ELR (cell line): ENCODE measurements at regions not wholly inside any gene's neighbourhood (a gene's known extent, or its start where the extent isn't known, plus 50 kb on each side); places are given as distances from the start of the nearest gene placed in this dataset.
"Not testable (repeated sequence)": the region's sequence is repeated elsewhere in the genome, so short reads cannot be mapped to it uniquely, and the experiment has no call there.

Source experiments
- DNase-seq: peaks from one replicate; pipeline ENCODE4 v3.0.0-alpha.2; 2015; ENCODE audit warnings: low read depth

DNA sequence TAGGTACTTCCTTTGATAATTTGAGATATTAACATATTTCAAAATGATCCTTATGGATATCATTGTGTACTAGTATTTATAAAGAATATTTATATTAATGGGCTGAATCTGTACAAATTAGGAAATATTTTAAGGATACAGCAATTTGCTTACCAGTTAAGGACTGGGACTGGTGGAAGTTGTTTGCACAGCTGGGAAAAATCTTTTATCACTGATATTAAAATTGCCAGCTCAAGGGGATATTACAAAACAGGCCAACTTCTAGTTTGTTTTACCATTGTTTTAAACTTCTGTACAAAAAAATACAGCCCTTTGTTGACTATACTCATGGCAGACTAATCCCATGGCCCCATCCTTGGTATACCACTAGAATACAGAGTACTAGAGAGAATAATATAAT is 133.2 kb upstream of the DDHD1 start:
- no peak for DNase-seq

DNA sequence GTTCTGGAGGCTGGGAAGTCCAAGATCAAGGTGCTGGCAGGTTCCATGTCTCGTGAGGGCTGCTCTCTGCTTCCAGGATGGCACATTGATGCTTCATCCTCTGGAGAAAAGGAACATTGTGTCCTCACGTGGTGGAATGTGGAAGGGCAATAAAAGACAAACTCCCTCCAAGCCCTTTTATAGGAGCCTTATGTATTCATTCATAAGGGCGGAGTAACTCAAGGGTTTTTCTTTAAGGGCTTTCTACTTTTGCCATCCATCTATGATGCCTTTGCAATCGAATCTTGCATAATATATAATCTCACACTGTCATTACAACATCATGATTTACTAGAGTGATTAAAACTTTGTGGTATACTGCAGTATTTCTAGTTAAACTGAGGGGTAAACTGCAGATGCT is 132.7 kb upstream of the DDHD1 start:
- peak; percentile 16 for DNase-seq

DNA sequence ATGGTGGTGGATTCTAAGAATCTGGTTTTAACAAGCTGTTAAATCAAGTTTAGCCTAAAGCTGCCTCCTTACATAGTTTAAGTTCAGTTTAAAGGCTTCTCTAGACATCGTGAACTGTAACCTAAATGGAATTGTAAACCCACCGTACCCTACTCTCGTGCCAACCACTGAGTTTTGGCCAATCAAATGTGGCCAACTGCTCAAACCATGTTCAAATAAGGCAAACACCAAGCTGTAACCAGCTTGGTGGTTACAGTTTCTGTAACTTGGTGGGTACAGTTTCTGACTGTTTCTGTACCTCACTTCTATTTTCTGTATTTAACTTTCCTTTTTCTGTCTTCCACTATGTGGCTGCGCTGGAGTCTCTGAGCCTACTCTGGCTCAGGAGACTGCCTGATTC is 131.9 kb upstream of the DDHD1 start:
- no peak for DNase-seq

DNA sequence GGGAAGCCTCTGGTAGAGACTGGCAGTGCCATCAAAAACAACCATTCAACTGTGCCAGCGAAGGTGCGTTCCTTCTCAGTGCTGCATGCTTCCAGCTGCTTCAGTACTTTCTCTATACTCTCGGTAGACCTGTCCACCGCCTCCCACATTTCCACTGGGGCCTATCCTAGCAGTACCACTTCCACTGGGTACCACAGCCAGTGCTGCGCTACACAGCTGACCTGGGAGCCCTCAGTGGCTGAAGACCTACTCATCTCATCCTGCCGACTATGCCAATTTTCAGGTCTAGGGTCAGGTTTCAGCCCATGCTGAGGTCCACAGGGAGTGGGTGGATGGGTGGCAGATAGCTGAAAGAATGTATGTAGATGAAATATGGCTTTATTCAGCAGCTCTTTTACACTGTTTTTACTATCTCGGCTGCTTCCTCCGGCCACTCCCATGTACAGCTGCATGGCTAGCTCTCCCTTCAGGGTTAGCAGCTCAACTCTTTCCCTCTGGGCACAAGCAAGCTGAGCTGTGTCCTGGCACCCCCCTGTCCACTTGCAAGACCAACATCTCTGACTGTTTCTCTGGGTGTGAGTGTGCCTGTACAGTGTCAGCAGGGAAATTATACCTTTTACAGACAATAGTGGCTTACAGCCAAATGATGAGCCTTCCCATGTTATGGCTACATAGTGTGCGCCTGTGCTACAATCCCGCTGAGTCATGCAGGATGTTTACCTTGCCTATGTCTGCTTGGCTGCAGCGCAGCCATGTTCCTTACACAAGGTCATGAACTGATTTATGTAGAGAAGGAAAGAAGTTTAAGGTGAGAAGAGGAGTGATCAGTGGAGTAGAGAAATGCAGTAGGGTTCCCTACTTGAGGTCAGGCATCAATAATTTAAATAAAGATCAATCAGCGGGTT is 125.7 kb upstream of the DDHD1 start:
- DNase-seq, result peak; percentile 89

DNA sequence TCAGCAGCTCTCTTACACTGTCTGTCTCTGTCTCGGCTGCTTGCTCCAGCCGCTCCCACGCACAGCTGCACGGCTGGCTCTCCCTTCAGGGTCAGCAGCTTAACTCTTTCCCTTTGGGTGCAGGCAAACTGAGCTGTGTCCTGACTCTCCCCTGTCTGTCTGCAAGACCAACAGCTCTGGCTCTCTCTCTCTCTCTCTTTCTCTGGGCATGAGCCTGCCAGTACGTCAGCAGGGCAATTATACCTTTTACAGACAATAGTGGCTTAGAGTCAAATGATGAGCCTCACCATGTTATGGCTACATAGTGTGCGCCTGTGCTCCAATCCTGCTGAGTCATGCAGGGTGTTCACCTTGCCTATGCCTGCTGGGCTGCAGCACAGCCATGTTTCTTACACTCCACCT is 120.5 kb upstream of the DDHD1 start:
- DNase-seq, result peak; percentile 24

DNA sequence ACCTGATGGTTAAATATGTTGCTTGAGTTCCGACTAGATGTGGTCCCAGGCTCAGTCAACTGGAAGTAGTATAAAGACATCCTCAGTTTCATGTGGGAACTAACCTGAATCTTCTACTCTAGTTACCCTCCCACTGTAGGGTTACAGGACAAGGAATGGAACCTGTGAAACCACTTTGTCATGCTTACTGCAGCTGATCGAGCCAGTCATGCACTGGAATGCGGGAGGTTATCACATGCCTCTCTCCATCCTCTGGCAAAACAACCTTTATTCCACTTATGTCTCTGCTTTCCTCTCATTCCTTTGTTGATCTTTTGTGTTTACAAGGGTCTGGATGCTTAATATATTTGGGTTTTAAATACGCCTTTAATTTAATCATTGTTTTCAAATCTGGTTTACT is 111.9 kb upstream of the DDHD1 start:
- no peak for DNase-seq

DNA sequence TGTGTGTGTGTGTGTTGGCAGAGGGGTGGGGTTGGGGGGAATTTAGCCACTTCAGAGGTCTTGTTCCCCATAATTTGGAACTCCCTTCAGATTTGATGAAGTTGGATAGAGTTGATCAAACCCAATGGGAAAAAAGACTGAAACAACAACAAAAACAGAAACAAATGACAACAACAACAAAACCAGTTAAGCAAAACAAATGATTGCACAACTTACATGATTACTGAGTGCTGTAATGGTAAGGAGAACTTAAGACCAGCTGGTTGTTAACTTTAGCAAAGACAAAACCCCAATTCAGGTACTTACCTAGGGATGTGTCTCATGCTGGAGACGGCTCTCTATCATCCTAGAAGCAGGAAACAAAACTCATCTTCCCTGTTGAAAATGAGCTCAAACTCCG is 107.8 kb upstream of the DDHD1 start:
- no peak for DNase-seq

DNA sequence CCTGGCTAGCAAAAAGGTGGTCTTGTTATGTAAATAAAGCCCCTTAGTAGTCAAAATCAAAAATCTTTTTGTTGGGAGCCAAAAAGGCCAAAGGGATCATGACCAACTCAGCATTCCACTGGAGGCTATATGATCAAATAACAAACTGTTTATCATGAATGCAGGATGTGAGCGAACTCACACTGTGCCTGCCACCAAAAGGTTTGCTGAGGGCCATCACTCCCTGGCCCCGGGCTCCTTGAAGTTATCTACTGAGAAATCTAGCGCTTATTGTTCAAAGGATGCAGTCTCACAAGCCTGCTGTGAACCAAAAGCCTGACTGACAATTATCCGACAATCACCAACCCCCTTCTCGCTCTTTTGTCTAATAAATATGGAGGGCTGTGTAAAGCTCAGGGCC is 107.2 kb upstream of the DDHD1 start:
- no peak for DNase-seq

DNA sequence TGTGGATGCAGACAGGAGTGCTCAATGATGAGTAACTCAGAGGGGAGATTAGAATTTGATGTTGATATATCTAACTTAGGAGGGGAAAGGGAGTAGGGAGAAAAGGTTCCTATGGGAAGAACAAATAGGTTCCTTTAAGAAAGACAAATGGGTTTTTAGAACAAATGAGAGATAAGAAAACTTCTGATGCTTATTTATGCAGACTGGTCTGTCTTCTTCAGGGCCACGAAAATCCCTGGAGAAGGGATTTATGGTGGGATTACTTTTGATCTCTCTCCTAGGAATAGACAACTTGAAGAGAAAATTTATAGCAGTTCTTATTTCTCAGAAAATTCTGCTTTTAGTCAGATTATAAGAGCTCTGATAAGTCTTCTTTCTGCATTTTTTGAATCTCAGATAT is 99.0 kb upstream of the DDHD1 start:
- no peak for DNase-seq

DNA sequence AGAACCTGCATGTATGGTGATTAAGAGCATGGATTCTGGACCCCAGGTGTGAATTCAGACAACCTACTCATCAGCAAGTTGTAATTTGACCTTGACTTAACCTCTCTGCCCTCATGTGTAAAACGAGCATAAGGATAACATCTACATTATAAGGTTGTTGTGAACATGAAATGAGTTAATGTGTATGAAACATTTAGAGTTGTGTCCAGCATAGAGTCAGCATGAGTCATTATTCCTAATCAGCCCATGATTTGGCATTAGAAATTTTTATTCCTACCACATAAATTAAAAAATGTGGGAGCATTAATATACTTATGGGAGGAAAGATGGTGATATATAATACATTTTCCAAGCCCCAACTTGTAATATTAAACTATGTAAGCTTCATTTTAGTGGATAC is 95.9 kb upstream of the DDHD1 start:
- peak; percentile 17 for DNase-seq

DNA sequence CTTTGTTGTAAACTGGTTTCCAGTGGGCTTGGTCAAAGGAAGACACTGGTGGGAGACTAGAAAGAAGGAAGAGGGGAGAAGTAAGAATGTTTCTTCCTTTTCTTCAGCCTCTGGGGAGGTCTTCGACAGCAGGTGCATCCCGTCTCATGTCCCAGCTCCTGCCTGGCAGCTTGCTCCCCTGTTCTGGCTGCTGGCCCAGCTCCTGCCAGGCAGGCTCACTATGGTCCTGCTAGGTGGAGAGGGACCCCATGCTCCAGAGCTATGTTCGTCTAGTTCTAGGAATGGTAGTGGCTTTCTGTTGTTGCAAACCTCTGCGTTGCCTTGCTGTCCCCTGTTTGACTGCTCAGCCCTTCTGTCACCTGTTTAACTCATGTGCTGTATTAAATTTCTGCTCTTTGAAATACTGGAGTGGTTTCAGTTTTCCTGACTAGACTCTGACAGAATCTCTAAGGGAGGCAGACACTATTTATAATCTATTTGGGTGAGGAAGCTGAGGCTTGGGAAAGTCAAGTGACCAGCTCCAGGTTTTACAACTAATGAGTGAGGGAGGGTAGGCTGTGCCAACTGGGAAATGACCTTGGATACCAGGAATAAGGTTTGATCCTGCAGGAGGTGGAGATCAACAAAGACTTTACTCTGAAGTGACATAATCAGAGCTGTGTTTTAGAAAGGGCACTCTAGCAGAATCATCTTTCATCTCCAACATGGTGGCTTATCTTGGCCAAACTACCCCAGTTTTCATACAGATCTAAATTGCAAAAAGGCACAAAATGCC is 94.7 kb upstream of the DDHD1 start:
- DNase-seq, result no peak

DNA sequence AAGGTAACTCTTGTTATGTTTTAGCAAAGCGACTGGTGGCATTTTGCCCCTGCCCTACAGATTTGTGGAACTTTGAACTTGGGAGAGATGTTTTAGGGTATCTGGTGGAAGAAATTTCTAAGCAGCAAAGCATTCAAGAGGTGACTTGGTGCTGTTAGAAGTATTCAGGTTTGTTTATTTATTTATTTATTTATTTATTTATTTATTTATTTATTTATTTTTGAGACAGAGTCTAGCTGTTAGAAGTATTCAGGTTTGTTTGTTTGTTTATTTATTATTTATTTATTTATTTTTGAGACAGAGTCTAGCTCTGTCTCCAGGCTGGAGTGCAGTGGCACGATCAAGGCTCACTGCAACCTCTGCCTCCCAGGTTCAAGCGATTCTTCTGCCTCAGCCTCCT is 89.8 kb upstream of the DDHD1 start:
- DNase-seq, result not testable (repeated sequence)

DNA sequence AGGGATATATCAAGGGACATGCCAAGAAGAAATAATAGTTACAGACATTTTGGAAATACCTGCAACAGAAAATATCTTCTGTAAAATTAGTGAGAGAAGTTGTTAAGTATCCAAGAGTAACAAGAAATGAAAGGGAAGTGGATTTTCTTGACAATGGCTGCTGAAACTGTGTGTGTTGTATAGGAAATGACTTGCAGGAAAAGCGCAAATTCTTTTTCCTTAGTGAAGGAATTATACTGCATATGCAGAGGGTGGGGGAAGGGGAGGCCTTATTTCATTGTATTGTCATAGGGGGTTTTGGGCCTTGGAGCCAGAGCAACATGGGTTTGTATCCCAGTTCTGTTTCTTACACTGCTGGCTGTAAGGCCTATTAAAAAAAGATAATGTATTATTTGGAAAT is 84.4 kb upstream of the DDHD1 start:
- no peak for DNase-seq

DNA sequence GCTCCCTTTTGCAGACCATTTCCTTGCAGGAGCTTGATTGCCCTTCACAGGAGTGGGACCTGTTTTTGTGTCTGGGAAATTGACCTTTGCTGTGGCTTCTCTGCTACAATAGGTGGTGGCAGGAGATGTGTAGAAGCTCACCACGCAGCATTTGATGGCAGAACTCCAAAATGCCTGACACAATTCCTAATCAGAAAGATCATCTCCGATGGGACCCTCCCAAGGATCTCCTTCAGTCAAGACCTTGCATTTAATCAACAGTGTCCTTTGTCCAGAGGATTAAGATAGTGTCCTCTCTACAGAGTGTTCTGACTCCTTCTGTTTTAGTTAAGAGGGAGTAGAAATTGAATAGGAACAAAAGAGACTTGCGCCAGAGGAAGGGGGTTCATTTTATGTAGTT is 83.6 kb upstream of the DDHD1 start:
- no peak for DNase-seq

DNA sequence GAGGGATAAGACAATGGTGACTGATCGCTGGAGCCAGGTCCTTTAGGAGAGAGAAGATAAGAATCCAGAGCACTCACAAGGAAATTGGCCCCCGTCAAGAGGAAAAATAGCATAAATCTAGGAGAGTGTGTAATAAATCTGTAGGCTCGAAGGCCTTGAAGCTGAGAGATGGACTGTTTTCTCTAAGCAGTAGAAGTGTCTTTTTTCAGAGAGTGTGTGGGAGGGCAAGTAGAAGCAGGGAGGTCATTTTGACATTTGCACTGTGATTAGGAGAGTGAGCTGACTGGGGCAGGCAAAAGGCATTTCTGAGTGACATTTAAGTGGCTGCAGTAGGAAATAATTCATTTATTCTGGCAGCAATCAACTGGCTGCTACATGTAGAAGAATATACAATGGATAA is 78.0 kb upstream of the DDHD1 start:
- DNase-seq, result no peak

DNA sequence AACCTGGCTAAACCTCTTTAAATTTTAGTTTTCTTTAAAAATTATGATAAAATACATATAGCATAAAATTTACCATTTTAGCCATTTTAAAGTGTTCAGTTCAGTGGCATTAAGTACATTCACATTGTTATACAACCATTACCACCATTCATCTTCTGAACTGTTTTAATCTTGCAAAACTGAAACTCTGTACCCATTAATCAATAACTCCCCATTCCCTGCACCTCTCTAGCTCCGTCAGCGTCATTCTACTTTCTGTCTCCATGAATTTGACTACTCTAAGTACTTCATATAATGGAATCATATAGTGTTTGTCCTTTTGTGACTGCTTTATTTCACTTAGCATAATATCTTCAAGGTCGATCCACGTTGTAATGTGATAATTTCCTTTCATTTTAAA is 75.8 kb upstream of the DDHD1 start:
- DNase-seq, result no peak

DNA sequence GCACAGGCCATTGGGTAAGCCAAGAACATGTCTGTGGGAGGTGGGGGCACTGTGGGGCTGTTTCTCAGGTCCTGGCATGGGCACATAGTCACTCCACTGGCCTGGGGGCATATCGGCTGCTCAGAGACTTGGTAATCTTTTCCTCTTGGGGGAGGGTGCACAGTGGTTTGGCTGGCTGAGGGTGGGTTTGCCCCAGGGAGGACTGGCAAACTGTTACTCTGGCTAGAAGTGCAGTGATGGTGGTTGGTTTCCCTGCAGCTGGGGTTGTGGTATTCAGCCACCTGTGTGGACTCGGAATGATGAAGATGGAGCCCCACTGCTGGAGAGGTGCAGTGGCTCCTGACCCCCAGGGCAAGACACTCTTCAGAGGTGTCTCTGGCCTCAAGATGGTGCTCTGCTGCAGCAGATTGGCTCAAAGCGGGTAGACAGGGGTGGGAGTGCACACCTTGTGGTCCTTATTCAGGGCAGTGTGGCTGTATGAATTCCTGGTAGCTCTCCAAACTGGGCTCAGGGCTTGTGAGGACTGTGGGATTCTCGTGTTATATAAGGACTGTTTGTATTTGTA is 74.1 kb upstream of the DDHD1 start:
- no peak for DNase-seq

DNA sequence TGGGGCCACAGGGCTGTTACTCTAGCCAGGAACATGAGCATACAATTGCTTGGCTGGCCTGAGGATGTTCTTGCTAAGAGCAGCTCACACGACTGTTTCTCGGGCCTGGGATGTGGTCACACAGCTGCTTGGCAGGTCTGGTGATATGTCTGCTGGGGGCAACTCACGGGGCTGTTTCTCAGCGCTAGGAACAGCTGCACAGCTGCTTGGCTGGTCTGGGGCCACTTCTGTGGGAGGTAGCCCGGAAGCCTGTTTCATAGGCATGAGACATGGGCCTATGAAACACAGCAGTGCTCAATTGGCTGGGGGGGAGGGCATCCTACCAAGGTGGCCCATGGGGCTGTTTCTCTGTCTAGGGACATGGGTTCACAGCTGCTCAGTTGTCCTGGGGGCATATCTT is 73.4 kb upstream of the DDHD1 start:
- no peak for DNase-seq

DNA sequence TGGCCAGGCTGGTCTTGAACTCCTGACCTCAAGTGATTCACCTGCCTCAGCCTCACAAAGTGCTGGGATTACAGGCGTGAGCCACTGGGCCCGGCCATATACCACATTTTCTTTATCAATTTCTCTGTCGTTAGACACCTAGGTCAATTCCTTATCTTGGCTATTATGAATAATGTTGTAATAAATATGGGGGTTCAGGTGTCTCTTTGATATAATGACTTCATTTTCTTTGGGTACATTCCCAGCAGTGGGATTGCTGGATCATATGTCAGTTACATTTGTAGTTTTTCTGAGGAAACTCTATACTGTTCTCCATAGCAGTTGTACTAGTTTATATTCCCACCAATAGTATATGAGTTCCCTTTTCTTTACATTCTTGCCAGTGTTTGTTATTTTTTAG is 67.8 kb upstream of the DDHD1 start:
- no peak for DNase-seq

DNA sequence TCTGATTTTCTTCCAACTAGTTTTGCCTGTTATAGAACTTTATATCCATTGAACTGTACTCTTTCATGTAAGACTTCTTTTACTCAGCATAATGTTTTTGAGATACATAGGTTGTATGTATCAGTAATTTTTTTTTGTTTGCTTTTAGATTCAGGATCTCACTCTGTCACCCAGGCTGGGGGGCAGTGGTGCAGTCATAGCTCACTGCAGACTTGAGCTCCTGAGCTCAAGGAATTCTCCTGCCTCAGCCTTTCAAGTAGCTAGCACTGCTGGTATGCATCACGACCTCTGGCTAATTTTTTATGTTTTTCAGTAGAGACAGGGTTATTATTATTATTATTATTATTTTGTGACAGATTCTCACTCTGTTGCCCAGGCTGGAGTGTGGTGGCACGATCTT is 65.0 kb upstream of the DDHD1 start:
- no peak for DNase-seq

DNA sequence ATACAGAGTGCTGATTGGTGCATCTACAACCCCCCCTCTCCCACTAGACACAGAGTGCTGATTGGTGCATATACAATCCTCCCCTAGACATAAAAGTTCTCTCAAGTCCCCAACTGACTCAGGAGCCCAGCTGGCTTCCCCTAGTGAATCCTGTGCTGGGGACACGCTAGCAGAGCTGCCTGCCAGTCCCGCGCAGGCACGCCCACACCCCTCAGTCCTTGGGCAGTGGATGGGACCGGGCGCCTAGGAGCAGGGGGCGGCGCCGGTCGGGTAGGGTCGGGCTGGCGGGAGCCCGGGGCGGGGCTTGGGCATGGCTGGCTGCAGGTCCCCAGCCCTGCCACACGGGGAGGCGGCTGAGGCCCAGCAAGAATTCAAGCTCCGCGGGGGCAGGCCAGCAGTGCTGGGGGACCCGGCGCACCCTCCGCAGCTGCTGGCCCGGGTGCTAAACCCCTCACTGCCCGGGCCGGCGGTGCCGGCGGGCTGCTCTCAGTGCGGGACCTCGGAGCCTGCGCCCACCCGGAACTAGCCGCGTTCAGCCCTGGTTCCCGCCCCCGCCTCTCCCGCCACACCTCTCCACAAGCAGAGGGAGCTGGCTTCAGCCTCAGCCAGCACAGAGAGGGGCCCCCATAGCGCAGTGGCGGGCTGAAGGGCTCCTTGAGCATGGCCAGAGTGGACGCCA is 64.3 kb upstream of the DDHD1 start:
- peak; percentile 70 for DNase-seq

DNA sequence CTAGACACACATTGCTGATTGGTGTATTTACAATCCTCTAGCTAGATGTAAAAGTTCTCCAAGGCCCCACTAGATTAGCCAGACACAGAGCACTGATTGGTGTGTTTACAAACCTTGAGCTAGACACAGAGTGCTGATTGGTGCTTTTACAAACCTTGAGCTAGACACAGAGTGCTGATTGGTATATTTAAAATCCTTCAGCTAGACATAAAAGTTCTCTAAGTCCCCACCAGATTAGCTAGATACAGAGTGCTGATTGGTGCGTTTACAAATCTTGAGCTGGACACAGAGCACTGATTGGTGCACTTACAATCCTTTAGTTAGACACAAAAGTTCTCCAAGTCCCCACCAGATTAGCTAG is 63.8 kb upstream of the DDHD1 start:
- DNase-seq, result not testable (repeated sequence)

DNA sequence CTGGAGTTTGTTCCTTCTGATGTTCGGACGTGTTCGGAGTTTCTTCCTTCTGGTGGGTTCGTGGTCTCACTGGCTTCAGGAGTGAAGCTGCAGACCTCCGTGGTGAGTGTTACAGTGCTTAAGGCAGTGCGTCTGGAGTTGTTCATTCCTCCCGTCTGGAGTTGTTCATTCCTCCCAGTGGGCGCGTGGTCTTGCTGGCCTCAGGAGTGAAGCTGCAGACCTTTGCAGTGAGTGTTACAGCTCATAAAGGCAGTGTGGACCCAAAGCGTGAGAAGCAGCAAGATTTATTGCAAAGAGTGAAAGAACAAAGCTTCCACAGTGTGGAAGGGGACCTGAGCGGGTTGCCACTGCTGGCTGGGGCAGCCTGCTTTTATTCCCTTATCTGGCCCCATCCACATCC is 63.4 kb upstream of the DDHD1 start:
- DNase-seq, result not testable (repeated sequence)
